H9 (cell line): ENCODE measurements at regions not wholly inside any gene's neighbourhood (a gene's known extent, or its start where the extent isn't known, plus 50 kb on each side); places are given as distances from the start of the nearest gene placed in this dataset.

ENCODE experiments used
- DNase-seq: peaks from one replicate; pipeline ENCODE4 v3.0.0-alpha.2; 2017
- H2AFZ ChIP-seq: one replicate; pipeline ENCODE4 v1.6.1; 2013; ENCODE audit warnings: mild to moderate bottlenecking, low read length, control low read depth, moderate library complexity
- H2AK5ac ChIP-seq: 2 replicates; pipeline ENCODE4 v1.6.1; 2013; ENCODE audit warnings: low read length, control low read depth, mixed read lengths; ENCODE audit not compliant: insufficient read length
- H2BK120ac ChIP-seq: one replicate; pipeline ENCODE4 v1.6.1; 2013; ENCODE audit warnings: low read depth, mild to moderate bottlenecking, low read length, control low read depth, inconsistent platforms; ENCODE audit not compliant: poor library complexity, severe bottlenecking
- H2BK12ac ChIP-seq: 2 replicates; pipeline ENCODE4 v1.6.1; 2013; ENCODE audit warnings: low read length, control low read depth, mixed read lengths, low read depth; ENCODE audit not compliant: insufficient read length
- H2BK15ac ChIP-seq: 2 replicates; pipeline ENCODE4 v1.6.1; 2013; ENCODE audit warnings: low read depth, low read length, control low read depth
- H2BK20ac ChIP-seq: one replicate; pipeline ENCODE4 v1.6.1; 2013; ENCODE audit warnings: low read depth, mild to moderate bottlenecking, low read length, control low read depth, inconsistent platforms; ENCODE audit not compliant: poor library complexity, severe bottlenecking
- H2BK5ac ChIP-seq: 2 replicates; pipeline ENCODE4 v1.6.1; 2013; ENCODE audit warnings: low read length, control low read depth, mixed read lengths; ENCODE audit not compliant: insufficient read length
- H3K14ac ChIP-seq: 2 replicates; pipeline ENCODE4 v1.6.1; 2013; ENCODE audit warnings: low read length, control low read depth; ENCODE audit not compliant: insufficient read depth
- H3K18ac ChIP-seq: 2 replicates; pipeline ENCODE4 v1.6.1; 2013; ENCODE audit warnings: low read depth, mild to moderate bottlenecking, mixed read lengths, low read length, control low read depth; ENCODE audit not compliant: insufficient read length
- H3K23ac ChIP-seq: 2 replicates; pipeline ENCODE4 v1.6.1; 2013; ENCODE audit warnings: low read length, control low read depth, mixed read lengths, low read depth; ENCODE audit not compliant: insufficient read length
- H3K23me2 ChIP-seq: 2 replicates; pipeline ENCODE4 v1.6.1; 2013; ENCODE audit warnings: low read depth, mild to moderate bottlenecking, mixed read lengths, low read length, control low read depth; ENCODE audit not compliant: insufficient read length, poor library complexity, severe bottlenecking
- H3K27ac ChIP-seq: 2 replicates; pipeline ENCODE4 v1.5.1; 2013; ENCODE audit warnings: low read length, control low read depth, mixed read lengths, low read depth; ENCODE audit not compliant: insufficient read length
- H3K27me3 ChIP-seq: 2 replicates; pipeline ENCODE4 v1.6.1; 2013; ENCODE audit warnings: low read length, control low read depth, inconsistent platforms; ENCODE audit not compliant: insufficient read depth
- H3K4ac ChIP-seq: 2 replicates; pipeline ENCODE4 v1.6.1; 2013; ENCODE audit warnings: low read depth, mild to moderate bottlenecking, control low read depth, inconsistent platforms, low read length, moderate library complexity
- H3K4me1 ChIP-seq: 2 replicates; pipeline ENCODE4 v1.6.1; 2013; ENCODE audit warnings: low read length, control low read depth, inconsistent platforms; ENCODE audit not compliant: insufficient read depth
- H3K4me2 ChIP-seq: 2 replicates; pipeline ENCODE4 v1.6.1; 2013; ENCODE audit warnings: low read length, control low read depth, mixed read lengths; ENCODE audit not compliant: insufficient read length, insufficient read depth
- H3K56ac ChIP-seq: 2 replicates; pipeline ENCODE4 v1.6.1; 2013; ENCODE audit warnings: low read depth, mild to moderate bottlenecking, mixed read lengths, low read length, control low read depth; ENCODE audit not compliant: insufficient read length
- H3K79me1 ChIP-seq: 2 replicates; pipeline ENCODE4 v1.6.1; 2013; ENCODE audit warnings: low read depth, mild to moderate bottlenecking, moderate library complexity, low read length, control low read depth, inconsistent platforms; ENCODE audit not compliant: insufficient read depth, poor library complexity, severe bottlenecking
- H3K79me2 ChIP-seq: 2 replicates; pipeline ENCODE4 v1.6.1; 2013; ENCODE audit warnings: low read length, control low read depth, inconsistent platforms; ENCODE audit not compliant: insufficient read depth
- H3K9ac ChIP-seq: 2 replicates; pipeline ENCODE4 v1.6.1; 2013; ENCODE audit warnings: low read length, control low read depth, mixed read lengths; ENCODE audit not compliant: insufficient read length; ENCODE audit errors: extremely low read depth
- H3K9me3 ChIP-seq: one replicate; pipeline ENCODE4 v1.6.1; 2013; ENCODE audit warnings: low read depth, low read length, inconsistent platforms; ENCODE audit not compliant: control insufficient read depth
- H3T11ph ChIP-seq: one replicate; pipeline ENCODE4 v1.6.1; 2013; ENCODE audit warnings: mild to moderate bottlenecking, low read length, control low read depth, inconsistent platforms
- H4K20me1 ChIP-seq: one replicate; pipeline ENCODE4 v1.6.1; 2013; ENCODE audit not compliant: control insufficient read depth, insufficient read length, insufficient read depth
- H4K5ac ChIP-seq: 2 replicates; pipeline ENCODE4 v1.6.1; 2013; ENCODE audit warnings: low read depth, mild to moderate bottlenecking, mixed read lengths, low read length, control low read depth; ENCODE audit not compliant: insufficient read length
- H4K8ac ChIP-seq: replicated peaks from 2 replicates; pipeline ENCODE4 v1.6.1; 2013; ENCODE audit warnings: low read length, control low read depth, mixed read lengths, low read depth; ENCODE audit not compliant: insufficient read length
- H4K91ac ChIP-seq: 2 replicates; pipeline ENCODE4 v1.6.1; 2013; ENCODE audit warnings: low read depth, mild to moderate bottlenecking, moderate library complexity, mixed read lengths, low read length, control low read depth; ENCODE audit not compliant: insufficient read length
- H3K27ac Mint-ChIP-seq, 3 experiments: 2 replicates in 2 of 3; 3 replicates in 1 of 3; pipeline ENCODE4 v1.8.0; 2020 to 2021; ENCODE audit warnings: mixed read lengths in 3 of 3, mild to moderate bottlenecking in 1 of 3, moderate library complexity in 1 of 3
- H3K27me3 Mint-ChIP-seq: 2 replicates; pipeline ENCODE4 v1.8.0; 2021; ENCODE audit warnings: low read depth, mild to moderate bottlenecking, moderate library complexity, mixed read lengths
- H3K36me3 Mint-ChIP-seq, 3 experiments: 2 replicates in 2 of 3; 3 replicates in 1 of 3; pipeline ENCODE4 v1.8.0; 2020 to 2021; ENCODE audit warnings: low read depth in 3 of 3, mixed read lengths in 3 of 3; ENCODE audit not compliant: insufficient read depth in 1 of 3
- H3K4me1 Mint-ChIP-seq, 2 experiments: 2 replicates each; pipeline ENCODE4 v1.8.0; 2020; ENCODE audit warnings: mixed read lengths in 2 of 2
- H3K4me3 Mint-ChIP-seq, 2 experiments: 2 replicates in 1 of 2; 3 replicates in 1 of 2; pipeline ENCODE4 v1.8.0; 2020 to 2021; ENCODE audit warnings: mild to moderate bottlenecking in 2 of 2, mixed read lengths in 2 of 2, moderate library complexity in 1 of 2
- H3K9me3 Mint-ChIP-seq, 2 experiments: 2 replicates in 1 of 2; 3 replicates in 1 of 2; pipeline ENCODE4 v1.8.0; 2020; ENCODE audit warnings: mild to moderate bottlenecking in 2 of 2, mixed read lengths in 2 of 2, moderate library complexity in 1 of 2
- TF ChIP-seq, protein P1 (sequence below): fragments of 200-600 bp; sonication (generic); conservative IDR thresholded peaks from 3 replicates; pipeline ENCODE4 v1.8.0; 2021; ENCODE audit warnings: antibody characterized with exemption, mild to moderate bottlenecking

DNA sequence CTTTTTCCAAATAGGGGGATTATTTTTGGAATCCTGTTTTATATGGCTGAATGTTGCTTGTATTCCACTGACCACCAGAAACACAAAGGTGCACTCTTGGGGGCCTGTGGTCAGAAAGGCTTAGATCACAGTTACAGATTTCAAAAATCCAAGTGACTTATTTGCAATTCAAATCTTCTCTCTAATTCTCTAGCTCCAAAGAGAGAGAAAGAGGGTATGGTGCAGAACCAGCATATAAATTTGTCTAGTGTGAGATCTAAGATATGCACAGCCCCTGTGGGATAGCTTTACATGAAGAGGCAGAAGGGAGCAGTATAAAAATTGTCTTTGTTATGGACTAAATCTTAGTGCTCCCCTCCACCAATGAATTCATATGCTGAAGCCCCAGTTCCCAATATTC lies 1121.7 kb upstream of the CELF2 start:
- Histone ChIP-seq H3K79me1 (no peaks in the 10 kb centered on the region), H2BK15ac (no peak overlapping the region), H3K79me2 (no peaks in the 10 kb centered on the region), H3K56ac (no peak overlapping the region), H4K91ac (no peak overlapping the region), H3K27ac (no peak overlapping the region), H2BK12ac (no peak overlapping the region), H4K8ac (no peak overlapping the region), H3K23ac (no peak overlapping the region), H2AFZ (no peak overlapping the region), H3K14ac (no peak overlapping the region), H3K9me3 (no peaks in the 10 kb centered on the region), H3K4ac (no peak overlapping the region), H3K4me2 (no peak overlapping the region), H2BK120ac (no peak overlapping the region), H2AK5ac (no peak overlapping the region), H2BK20ac (no peak overlapping the region), H3K9ac (no peak overlapping the region), H3K27me3 (no peaks in the 10 kb centered on the region), H4K5ac (no peak overlapping the region), H4K20me1 (no peaks in the 10 kb centered on the region), H3K23me2 (no peaks in the 10 kb centered on the region), H3T11ph (no peak overlapping the region), H3K4me1 (no peaks in the 10 kb centered on the region), H3K18ac (no peak overlapping the region), H2BK5ac (no peak overlapping the region)
- TF ChIP-seq, protein P1, sequence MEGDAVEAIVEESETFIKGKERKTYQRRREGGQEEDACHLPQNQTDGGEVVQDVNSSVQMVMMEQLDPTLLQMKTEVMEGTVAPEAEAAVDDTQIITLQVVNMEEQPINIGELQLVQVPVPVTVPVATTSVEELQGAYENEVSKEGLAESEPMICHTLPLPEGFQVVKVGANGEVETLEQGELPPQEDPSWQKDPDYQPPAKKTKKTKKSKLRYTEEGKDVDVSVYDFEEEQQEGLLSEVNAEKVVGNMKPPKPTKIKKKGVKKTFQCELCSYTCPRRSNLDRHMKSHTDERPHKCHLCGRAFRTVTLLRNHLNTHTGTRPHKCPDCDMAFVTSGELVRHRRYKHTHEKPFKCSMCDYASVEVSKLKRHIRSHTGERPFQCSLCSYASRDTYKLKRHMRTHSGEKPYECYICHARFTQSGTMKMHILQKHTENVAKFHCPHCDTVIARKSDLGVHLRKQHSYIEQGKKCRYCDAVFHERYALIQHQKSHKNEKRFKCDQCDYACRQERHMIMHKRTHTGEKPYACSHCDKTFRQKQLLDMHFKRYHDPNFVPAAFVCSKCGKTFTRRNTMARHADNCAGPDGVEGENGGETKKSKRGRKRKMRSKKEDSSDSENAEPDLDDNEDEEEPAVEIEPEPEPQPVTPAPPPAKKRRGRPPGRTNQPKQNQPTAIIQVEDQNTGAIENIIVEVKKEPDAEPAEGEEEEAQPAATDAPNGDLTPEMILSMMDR, result no peak
- Mint-ChIP-seq H3K9me3 (no peaks in the 10 kb centered on the region), H3K4me1 (peaks cover 10 to 11% of the 10 kb centered on the region in 2 experiments; a peak in 2 of 4 replicates), H3K4me3 (no peak overlapping the region), H3K27me3 (no peaks in the 10 kb centered on the region), H3K36me3 (no peaks in the 10 kb centered on the region; a peak in 1 of 7 replicates), H3K27ac (no peak overlapping the region)
- no peak for DNase-seq
